Upper lobe of left lung (tissue), 6 donors: ENCODE measurements at regions not wholly inside any gene's neighbourhood (a gene's known extent, or its start where the extent isn't known, plus 50 kb on each side); places are given as distances from the start of the nearest gene placed in this dataset.

Source experiments
- ATAC-seq, 2 donors: fragments of 200-7000 bp; cut with Tn5 transposase; one replicate each; pipeline ENCODE4 v1.9.1; 2022; ENCODE audit warnings: mild to moderate bottlenecking in 2 of 2, moderate library complexity in 2 of 2; ENCODE audit not compliant: low FRiP score in 2 of 2
- DNase-seq, 2 donors: peaks; one replicate each; pipeline ENCODE4 v3.0.0-alpha.2; 2019 to 2020
- H3K27ac ChIP-seq, 4 donors: fragments of 200-600 bp; sonication (generic); one replicate each; pipeline ENCODE4 v1.5.1; 2016 to 2019
- H3K27me3 ChIP-seq, 4 donors: fragments of 200-600 bp; sonication (generic); one replicate each; pipeline ENCODE4 v1.5.1; 2017 to 2019
- H3K36me3 ChIP-seq, 4 donors: fragments of 200-600 bp; sonication (generic); one replicate each; pipeline ENCODE4 v1.5.1; 2016 to 2019
- H3K4me1 ChIP-seq, 4 donors: fragments of 200-600 bp; sonication (generic); one replicate each; pipeline ENCODE4 v1.5.1; 2018 to 2019
- H3K4me3 ChIP-seq, 4 donors: fragments of 200-600 bp; sonication (generic); one replicate each; pipeline ENCODE4 v1.5.1; 2017 to 2019; ENCODE audit warnings: mild to moderate bottlenecking in 2 of 4, moderate library complexity in 1 of 4
- H3K9me3 ChIP-seq, 4 donors: fragments of 200-600 bp; sonication (generic); one replicate each; pipeline ENCODE4 v1.5.1; 2018 to 2019
- EP300 ChIP-seq, 4 donors: sonication (generic); formaldehyde crosslinking; IDR thresholded peaks; one replicate each; pipeline ENCODE4 v1.5.1; 2017; ENCODE audit warnings: antibody characterized with exemption in 4 of 4, control low read depth in 2 of 4
- POLR2A ChIP-seq, 4 donors: fragments of 450-650 bp; IDR thresholded peaks; one replicate each; pipeline ENCODE4 v1.5.1; 2016 to 2017; ENCODE audit warnings: antibody characterized with exemption in 4 of 4, mild to moderate bottlenecking in 2 of 4
- POLR2AphosphoS5 ChIP-seq, 2 donors: sonication (generic); formaldehyde crosslinking; IDR thresholded peaks; one replicate each; pipeline ENCODE4 v1.5.1; 2017; ENCODE audit warnings: antibody characterized with exemption in 2 of 2
- WGBS, 2 donors: methylation state at CpG; one replicate each; pipeline ENCODE4 v1.1.5; 2017 to 2018; 5-methylcytosine and 5-hydroxymethylcytosine counted together
- TF ChIP-seq, protein P1 (sequence below), 6 experiments: fragments of 450-650 bp in 4 of 6; fragments of 200-600 bp in 2 of 6; sonication (generic) in 2 of 6; IDR thresholded peaks; one replicate each; pipeline ENCODE4 v1.5.1; 2016 to 2019; ENCODE audit warnings: antibody characterized with exemption in 6 of 6
- donor health status: DM: no; HTN: no; CAD: no; lungs with moderate emphysema.
- donor health status: DM: no; HTN: yes; CAD: no; lungs with severe emphysema.

DNA sequence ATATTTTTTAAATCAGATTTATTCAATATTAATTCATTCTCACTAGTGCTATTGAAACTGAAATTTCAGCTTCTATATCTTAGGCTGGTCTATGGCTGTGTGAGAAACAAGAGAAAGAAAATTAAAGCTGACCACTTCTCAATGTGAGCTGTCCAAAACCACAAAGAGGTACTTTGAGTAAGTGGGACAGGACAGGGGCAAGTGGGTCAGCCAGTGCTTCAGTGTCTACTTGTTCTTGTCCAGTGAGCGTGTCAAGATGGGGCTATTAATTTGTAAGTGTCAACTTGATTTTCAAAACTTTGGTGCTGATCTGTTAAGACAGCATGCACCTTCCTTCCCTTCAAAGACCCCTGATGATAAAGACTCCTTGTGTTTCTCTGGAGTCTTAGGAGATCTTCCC lies 533.9 kb downstream of the PLPP3 start:
- H3K36me3 ChIP-seq: no peaks in the 10 kb centered on the region
- H3K9me3 ChIP-seq: no peaks in the 10 kb centered on the region
- ATAC-seq: no peak
- H3K4me3 ChIP-seq: no peak overlapping the region
- WGBS, 2 donors: 70 to 86% methylated on average over 1 of the region's 1 CpG
- no peak overlapping the region for H3K27ac ChIP-seq
- H3K27me3 ChIP-seq: no peaks in the 10 kb centered on the region
- peaks cover 0 to 3% (median 0%) of the 10 kb centered on the region in 4 donors for H3K4me1 ChIP-seq
- no peak for TF ChIP-seq POLR2A (IDR thresholded peaks at IDR 0.05)
- TF ChIP-seq EP300 (IDR thresholded peaks at IDR 0.05): no peak
- TF ChIP-seq, protein P1, sequence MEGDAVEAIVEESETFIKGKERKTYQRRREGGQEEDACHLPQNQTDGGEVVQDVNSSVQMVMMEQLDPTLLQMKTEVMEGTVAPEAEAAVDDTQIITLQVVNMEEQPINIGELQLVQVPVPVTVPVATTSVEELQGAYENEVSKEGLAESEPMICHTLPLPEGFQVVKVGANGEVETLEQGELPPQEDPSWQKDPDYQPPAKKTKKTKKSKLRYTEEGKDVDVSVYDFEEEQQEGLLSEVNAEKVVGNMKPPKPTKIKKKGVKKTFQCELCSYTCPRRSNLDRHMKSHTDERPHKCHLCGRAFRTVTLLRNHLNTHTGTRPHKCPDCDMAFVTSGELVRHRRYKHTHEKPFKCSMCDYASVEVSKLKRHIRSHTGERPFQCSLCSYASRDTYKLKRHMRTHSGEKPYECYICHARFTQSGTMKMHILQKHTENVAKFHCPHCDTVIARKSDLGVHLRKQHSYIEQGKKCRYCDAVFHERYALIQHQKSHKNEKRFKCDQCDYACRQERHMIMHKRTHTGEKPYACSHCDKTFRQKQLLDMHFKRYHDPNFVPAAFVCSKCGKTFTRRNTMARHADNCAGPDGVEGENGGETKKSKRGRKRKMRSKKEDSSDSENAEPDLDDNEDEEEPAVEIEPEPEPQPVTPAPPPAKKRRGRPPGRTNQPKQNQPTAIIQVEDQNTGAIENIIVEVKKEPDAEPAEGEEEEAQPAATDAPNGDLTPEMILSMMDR (IDR thresholded peaks at IDR 0.05): no peak
- TF ChIP-seq POLR2AphosphoS5 (IDR thresholded peaks at IDR 0.05): no peak
- DNase-seq: no peak

DNA sequence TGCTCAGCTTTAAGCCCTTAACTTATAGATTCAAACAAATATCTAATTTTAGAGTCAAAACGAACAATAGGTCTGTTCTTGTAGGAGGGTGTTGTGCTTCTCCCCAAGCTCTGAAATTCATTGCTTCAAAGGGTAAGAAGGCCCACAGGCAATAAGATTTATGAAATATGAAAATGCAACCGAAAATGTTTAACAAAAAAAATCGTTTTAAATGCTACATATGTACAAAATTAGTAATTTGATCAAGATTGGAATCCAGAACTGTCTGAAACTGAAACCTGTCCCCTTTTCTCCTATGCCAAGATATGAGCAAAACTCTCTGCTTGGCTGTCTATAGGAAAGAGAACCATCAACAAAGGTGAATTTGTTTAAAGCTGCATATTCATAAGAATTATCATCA lies 534.3 kb downstream of the PLPP3 start:
- Histone ChIP-seq H3K27ac (no peak overlapping the region), H3K4me3 (no peak overlapping the region), H3K9me3 (no peaks in the 10 kb centered on the region), H3K36me3 (no peaks in the 10 kb centered on the region), H3K27me3 (no peaks in the 10 kb centered on the region), H3K4me1 (peaks cover 0 to 4% (median 0%) of the 10 kb centered on the region in 4 donors)
- DNase-seq (no peak), ATAC-seq (no peak)
- TF ChIP-seq POLR2A (IDR thresholded peaks at IDR 0.05): no peak
- no peak for TF ChIP-seq EP300 (IDR thresholded peaks at IDR 0.05)
- TF ChIP-seq, protein P1 (IDR thresholded peaks at IDR 0.05): no peak
- no peak for TF ChIP-seq POLR2AphosphoS5 (IDR thresholded peaks at IDR 0.05)
- WGBS, 2 donors: 76 to 82% methylated on average over 3 of the region's 3 CpGs

DNA sequence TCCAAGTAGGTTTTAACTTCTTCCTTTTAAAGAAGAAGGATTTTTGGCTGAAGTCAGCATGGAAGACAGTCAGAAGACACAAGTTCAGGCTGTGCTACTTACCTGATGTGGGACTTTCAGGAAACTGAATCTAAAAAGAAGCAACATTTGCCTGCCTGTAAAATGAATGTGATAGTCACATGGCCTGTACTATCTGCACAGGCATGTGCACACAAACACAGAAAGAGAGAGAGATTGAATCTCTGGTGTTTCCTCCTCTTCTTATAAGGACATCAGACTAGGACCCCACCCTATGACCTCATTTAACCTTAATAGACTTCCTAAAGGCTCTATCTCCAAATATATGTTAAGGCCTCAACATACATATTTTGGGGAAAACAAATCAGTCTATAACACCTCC lies 542.9 kb downstream of the PLPP3 start:
- no peak for ATAC-seq
- Histone ChIP-seq H3K9me3 (no peaks in the 10 kb centered on the region), H3K4me3 (no peak overlapping the region), H3K36me3 (no peaks in the 10 kb centered on the region), H3K27ac (no peak overlapping the region), H3K27me3 (no peaks in the 10 kb centered on the region), H3K4me1 (peaks cover 0 to 6% (median 4%) of the 10 kb centered on the region in 4 donors)
- no peak for DNase-seq
- no peak for TF ChIP-seq POLR2A (IDR thresholded peaks at IDR 0.05)
- TF ChIP-seq EP300 (IDR thresholded peaks at IDR 0.05): no peak
- no peak for TF ChIP-seq POLR2AphosphoS5 (IDR thresholded peaks at IDR 0.05)
- TF ChIP-seq, protein P1 (IDR thresholded peaks at IDR 0.05): no peak

DNA sequence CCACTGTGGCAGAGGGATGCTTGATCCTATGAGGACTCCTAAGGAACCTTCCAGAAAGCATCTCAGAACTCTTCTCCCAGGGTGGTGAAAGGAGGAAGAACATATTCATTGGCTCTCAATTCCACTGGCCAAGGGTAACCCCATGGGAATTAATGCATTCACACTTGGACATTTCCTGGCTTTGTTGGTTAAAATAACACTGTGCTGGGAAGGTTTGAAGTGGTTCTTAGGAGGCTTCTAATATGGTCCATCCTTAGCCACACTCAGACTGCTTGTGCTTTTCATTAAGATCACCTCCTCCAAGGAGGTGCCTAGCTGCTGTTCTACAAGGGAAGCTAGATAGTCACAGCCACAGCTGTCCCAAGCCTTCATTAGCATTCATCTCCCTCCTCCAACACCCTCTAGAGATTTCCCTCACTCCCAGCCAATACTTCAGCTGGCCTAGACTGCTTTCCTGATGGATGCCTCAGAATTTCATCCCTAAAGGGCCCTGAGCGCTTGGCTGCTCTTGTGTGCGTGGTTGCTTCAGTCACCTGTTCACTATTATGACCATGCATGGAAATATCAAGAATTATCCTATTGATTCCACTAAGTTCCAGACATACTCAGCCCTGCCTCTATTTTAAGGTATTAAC lies 544.4 kb downstream of the PLPP3 start:
- no peak for DNase-seq
- TF ChIP-seq EP300 (IDR thresholded peaks at IDR 0.05) (no peak), POLR2A (IDR thresholded peaks at IDR 0.05) (no peak), POLR2AphosphoS5 (IDR thresholded peaks at IDR 0.05) (no peak)
- TF ChIP-seq, protein P1 (IDR thresholded peaks at IDR 0.05): no peak

DNA sequence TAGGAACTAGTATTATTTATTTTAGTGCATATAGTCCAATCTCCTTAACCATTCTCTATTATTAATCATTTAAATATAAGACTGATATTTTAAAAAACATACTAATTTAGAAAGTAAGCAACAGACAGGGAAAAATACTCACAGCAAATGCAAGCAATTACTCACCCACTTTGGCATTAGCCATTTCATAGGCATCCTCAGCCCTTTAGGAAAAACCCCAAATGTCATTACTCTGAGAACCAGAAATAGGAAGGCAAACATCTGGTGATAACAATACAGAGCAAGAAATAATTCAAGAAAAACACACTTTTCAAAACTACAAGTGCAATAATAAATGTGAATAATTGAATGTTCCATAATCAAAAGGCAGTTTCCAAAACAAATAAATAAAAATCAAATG lies 545.1 kb downstream of the PLPP3 start:
- H3K27me3 ChIP-seq: no peaks in the 10 kb centered on the region
- no peak for DNase-seq
- no peak for ATAC-seq
- H3K4me3 ChIP-seq: no peak overlapping the region
- H3K27ac ChIP-seq: no peak overlapping the region
- no peaks in the 10 kb centered on the region for H3K9me3 ChIP-seq
- peaks cover 0 to 6% (median 1%) of the 10 kb centered on the region in 4 donors for H3K4me1 ChIP-seq
- H3K36me3 ChIP-seq: no peaks in the 10 kb centered on the region
- TF ChIP-seq, protein P1 (IDR thresholded peaks at IDR 0.05): no peak
- TF ChIP-seq EP300 (IDR thresholded peaks at IDR 0.05) (no peak), POLR2A (IDR thresholded peaks at IDR 0.05) (no peak), POLR2AphosphoS5 (IDR thresholded peaks at IDR 0.05) (no peak)

More for the DNA sequence above, 544.4 kb downstream of the PLPP3 start:
- Histone ChIP-seq H3K4me3 (no peak overlapping the region), H3K9me3 (no peaks in the 10 kb centered on the region), H3K27ac (no peak overlapping the region), H3K36me3 (no peaks in the 10 kb centered on the region), H3K27me3 (no peaks in the 10 kb centered on the region), H3K4me1 (peaks cover 0 to 6% (median 1%) of the 10 kb centered on the region in 4 donors)
- no peak for ATAC-seq
- WGBS, 2 donors: 93% methylated on average over 2 of the region's 2 CpGs
